HCT116 (cell line): ENCODE measurements at regions not wholly inside any gene's neighbourhood (a gene's known extent, or its start where the extent isn't known, plus 50 kb on each side); places are given as distances from the start of the nearest gene placed in this dataset.

Experiments
- ATAC-seq: fragments of 200-7000 bp; cut with Tn5 transposase; 2 replicates; pipeline ENCODE4 v1.9.1; 2020; ENCODE audit warnings: mild to moderate bottlenecking, moderate library complexity
- BruUV-seq: library from RNA; stranded (reverse); fragments of 400-500 nt; replicated peaks from 2 replicates; lab custom pipeline; 2021; lab: Mats Ljungman, UMichigan
- CTCF ChIA-PET: fragments of 300-600 bp; sonication (Branson Sonifier 250); formaldehyde crosslinking; loops from one replicate; lab custom pipeline; 2021; ENCODE audit warnings: antibody characterized with exemption; lab: Charles Lee
- POLR2A ChIA-PET: fragments of 300-600, 350-600 bp; sonication (Branson Sonifier 250); formaldehyde crosslinking; loops from one replicate; lab custom pipeline; 2021; ENCODE audit warnings: antibody characterized with exemption; lab: Charles Lee
- RAD21 ChIA-PET, 2 experiments: fragments of 300-600 bp; sonication (Branson Sonifier 250); formaldehyde crosslinking; loops; one replicate each; lab custom pipeline; 2023; ENCODE audit warnings: low total read pairs in 2 of 2; ENCODE audit not compliant: uncharacterized antibody in 2 of 2, unreplicated experiment in 2 of 2, low non-redundant PET in 1 of 2; lab: Charles Lee
- DNase-seq: peaks from one replicate; pipeline ENCODE4 v3.0.0-alpha.2; 2010; ENCODE audit warnings: low read depth, low spot score
- H2AFZ ChIP-seq: fragments of 200-600 bp; shearing (Covaris generic), sonication (generic); 2 replicates; pipeline ENCODE4 v1.6.1; 2017; ENCODE audit warnings: low read depth, mixed run types, mixed read lengths, antibody characterized with exemption, low read length; ENCODE audit not compliant: poor library complexity, severe bottlenecking
- H3K27ac ChIP-seq: 2 replicates; pipeline ENCODE4 v1.5.1; 2012; ENCODE audit warnings: low read depth, low read length
- H3K27me3 ChIP-seq: fragments of 200-600 bp; sonication (generic); 2 replicates; pipeline ENCODE4 v1.6.1; 2016; ENCODE audit warnings: mixed run types, low read length, mixed read lengths; ENCODE audit not compliant: insufficient read depth
- H3K36me3 ChIP-seq, 2 experiments: fragments of 200-500 bp in 1 of 2; fragments of 200-600 bp in 1 of 2; sonication (Bioruptor generic) in 1 of 2; sonication (generic) in 1 of 2; 2 replicates each; pipeline versions ENCODE4 v1.5.1 to v1.6.1; 2014 to 2016; ENCODE audit warnings: low read length in 2 of 2, inconsistent platforms in 1 of 2, mixed read lengths in 1 of 2, mixed run types in 1 of 2; ENCODE audit not compliant: insufficient read depth in 2 of 2, control insufficient read depth in 1 of 2
- H3K4me1 ChIP-seq, 2 experiments: fragments of 200-600 bp in 1 of 2; sonication (generic) in 1 of 2; 2 replicates each; pipeline versions ENCODE4 v1.5.1 to v1.6.1; 2012 to 2017; ENCODE audit warnings: low read length in 2 of 2, inconsistent platforms in 1 of 2, mild to moderate bottlenecking in 1 of 2, mixed read lengths in 1 of 2, mixed run types in 1 of 2, moderate library complexity in 1 of 2; ENCODE audit not compliant: insufficient read depth in 2 of 2, control insufficient read depth in 1 of 2
- H3K4me2 ChIP-seq: fragments of 200-600 bp; sonication (generic); 2 replicates; pipeline ENCODE4 v1.6.1; 2017; ENCODE audit warnings: mixed run types, low read length, mixed read lengths
- H3K4me3 ChIP-seq, 2 experiments: fragments of 200-600 bp in 1 of 2; sonication (generic) in 1 of 2; replicated peaks in 1 of 2; 2 replicates each; pipeline ENCODE4 v1.5.1; 2011 to 2016; ENCODE audit warnings: low read length in 2 of 2, control low read depth in 1 of 2, low read depth in 1 of 2, mild to moderate bottlenecking in 1 of 2, mixed read lengths in 1 of 2, mixed run types in 1 of 2
- H3K79me2 ChIP-seq: fragments of 200-600 bp; sonication (generic); 2 replicates; pipeline ENCODE4 v1.6.1; 2017; ENCODE audit warnings: mild to moderate bottlenecking, mixed run types, low read length, moderate library complexity, mixed read lengths; ENCODE audit not compliant: insufficient read depth
- H3K9ac ChIP-seq: fragments of 200-600 bp; sonication (generic); 2 replicates; pipeline ENCODE4 v1.6.1; 2016; ENCODE audit warnings: low read length, mixed read lengths
- H3K9me2 ChIP-seq: fragments of 200-600 bp; sonication (generic), shearing (Covaris generic); 2 replicates; pipeline ENCODE4 v1.6.1; 2017; ENCODE audit warnings: mixed run types, mild to moderate bottlenecking, moderate library complexity; ENCODE audit not compliant: insufficient read depth
- H3K9me3 ChIP-seq, 2 experiments: fragments of 200-500 bp in 1 of 2; fragments of 200-600 bp in 1 of 2; sonication (Bioruptor generic) in 1 of 2; sonication (generic) in 1 of 2; 2 replicates each; pipeline ENCODE4 v1.6.1; 2014 to 2017; ENCODE audit warnings: low read length in 2 of 2, mixed read lengths in 2 of 2, inconsistent platforms in 1 of 2, low read depth in 1 of 2, mild to moderate bottlenecking in 1 of 2, mixed run types in 1 of 2, moderate library complexity in 1 of 2; ENCODE audit not compliant: control insufficient read depth in 1 of 2, insufficient read depth in 1 of 2
- H4K20me1 ChIP-seq: fragments of 200-600 bp; sonication (generic), shearing (Covaris generic); 2 replicates; pipeline ENCODE4 v1.6.1; 2017; ENCODE audit warnings: mixed run types, mild to moderate bottlenecking, moderate library complexity; ENCODE audit not compliant: insufficient read depth
- ATF3 ChIP-seq: IDR thresholded peaks from 2 replicates; pipeline ENCODE4 v1.6.1; 2012
- CEBPB ChIP-seq: IDR thresholded peaks from 2 replicates; pipeline ENCODE4 v1.6.1; 2012; ENCODE audit warnings: low read depth
- CTCF ChIP-seq, 3 experiments: fragments of 200-600 bp in 1 of 3; sonication (generic) in 1 of 3; IDR thresholded peaks in 2 of 3; conservative IDR thresholded peaks in 1 of 3; 2 replicates each; pipeline ENCODE4 v1.5.1; 2012 to 2017; ENCODE audit warnings: low read depth in 2 of 3, low read length in 2 of 3, antibody characterized with exemption in 1 of 3, borderline replicate concordance in 1 of 3, control low read depth in 1 of 3, mild to moderate bottlenecking in 1 of 3, mixed read lengths in 1 of 3, mixed run types in 1 of 3, moderate library complexity in 1 of 3; ENCODE audit not compliant: insufficient read depth in 1 of 3
- EZH2phosphoT487 ChIP-seq: fragments of 200-600 bp; IDR thresholded peaks from 2 replicates; pipeline ENCODE4 v1.6.1; 2018; ENCODE audit warnings: antibody characterized with exemption, borderline replicate concordance
- MAX ChIP-seq: IDR thresholded peaks from 2 replicates; pipeline ENCODE4 v1.6.1; 2012
- RAD21 ChIP-seq: IDR thresholded peaks from 2 replicates; pipeline ENCODE4 v1.6.1; 2012; ENCODE audit warnings: low read depth, mild to moderate bottlenecking
- SRF ChIP-seq: IDR thresholded peaks from 2 replicates; pipeline ENCODE4 v1.6.1; 2012; ENCODE audit warnings: low read depth
- TCF7L2 ChIP-seq: IDR thresholded peaks from 2 replicates; pipeline ENCODE4 v1.7.0; 2011; ENCODE audit warnings: borderline replicate concordance, inconsistent platforms; ENCODE audit not compliant: insufficient read depth, insufficient read length; ENCODE audit errors: extremely low read depth
- ZFX ChIP-seq: fragments of 450-650 bp; IDR thresholded peaks from 2 replicates; pipeline ENCODE4 v1.6.1; 2017
- intact Hi-C: fragments of 100-400 bp; cut with micrococcal nuclease; formaldehyde crosslinking; loops from 2 replicates; pipeline ENCODE4 v1.10.0; 2022

GRCh38 chr2:122663620-122664019 is 908.2 kb downstream of the TSN start:
- peaks cover 6 to 8% of the 10 kb centered on the region in 2 experiments; a peak in 2 of 4 replicates for H3K9me3 ChIP-seq
- H3K9ac ChIP-seq, result no peak overlapping the region
- POLR2A ChIA-PET, result no interaction called here
- H3K9me2 ChIP-seq, result no peaks in the 10 kb centered on the region
- no peaks in the 10 kb centered on the region for H3K27me3 ChIP-seq
- no peaks in the 10 kb centered on the region for H3K79me2 ChIP-seq
- H3K4me2 ChIP-seq, result no peak overlapping the region
- RAD21 ChIA-PET, result no interaction called here
- no peak for DNase-seq
- TF ChIP-seq EZH2phosphoT487 (no peak), SRF (no peak), TCF7L2 (no peak), MAX (no peak)
- TF ChIP-seq, all 23 proteins: peak for 0
- Histone ChIP-seq H3K4me3 (no peak overlapping the region), H2AFZ (no peak overlapping the region), H4K20me1 (no peaks in the 10 kb centered on the region), H3K27ac (no peak overlapping the region), H3K36me3 (no peaks in the 10 kb centered on the region), H3K4me1 (no peaks in the 10 kb centered on the region)
- BruUV-seq, result no TSS peak
- ATAC-seq, result no peak
- intact Hi-C loops, result no loop called here
- CTCF ChIA-PET, result no interaction called here

- Histone ChIP-seq H3K36me3 (no peaks in the 10 kb centered on the region), H3K4me3 (no peak overlapping the region), H4K20me1 (no peaks in the 10 kb centered on the region), H3K27me3 (no peaks in the 10 kb centered on the region), H3K27ac (no peak overlapping the region), H3K4me2 (no peak overlapping the region), H3K9me3 (peaks cover 4 to 18% of the 10 kb centered on the region in 2 experiments; a peak in 2 of 4 replicates), H3K9me2 (no peaks in the 10 kb centered on the region), H3K4me1 (no peaks in the 10 kb centered on the region), H3K9ac (no peak overlapping the region), H2AFZ (no peak overlapping the region), H3K79me2 (no peaks in the 10 kb centered on the region)
- intact Hi-C loops, result no loop called here
- TF ChIP-seq ZFX (no peak), SRF (no peak), EZH2phosphoT487 (no peak), ATF3 (no peak), RAD21 (no peak), CEBPB (no peak), MAX (no peak), CTCF (IDR thresholded peaks at IDR 0.05 in 2 of 3, conservative IDR thresholded peaks at IDR 0.05 in 1 of 3; ENCODE audit: borderline replicate concordance in 1 of 3, insufficient read depth in 1 of 3, low read depth in 2 of 3, low read length in 2 of 3) (no peak)
- RAD21 ChIA-PET, result no interaction called here
- CTCF ChIA-PET, result no interaction called here
- BruUV-seq, result no TSS peak
- ATAC-seq (no peak), DNase-seq (no peak)
- POLR2A ChIA-PET, result no interaction called here
These were observed 914.2 kb downstream of the TSN start for GRCh38 chr2:122669627-122670026.
